HG03039 (cell line): ENCODE measurements at regions not wholly inside any gene's neighbourhood (a gene's known extent, or its start where the extent isn't known, plus 50 kb on each side); places are given as distances from the start of the nearest gene placed in this dataset.

Source experiments
- ATAC-seq: cut with Tn5 transposase; IDR thresholded peaks from one replicate; pipeline ENCODE4 v1.9.1; 2021; ENCODE audit warnings: mild to moderate bottlenecking, moderate library complexity; ENCODE audit not compliant: unreplicated experiment

- ATAC-seq, result no peak
Measured at GRCh38 chr2:12271589-12271984, 445.1 kb upstream of the TRIB2 start.

- no peak for ATAC-seq
Measured at GRCh38 chr2:12273111-12273510, 443.6 kb upstream of the TRIB2 start.

DNA sequence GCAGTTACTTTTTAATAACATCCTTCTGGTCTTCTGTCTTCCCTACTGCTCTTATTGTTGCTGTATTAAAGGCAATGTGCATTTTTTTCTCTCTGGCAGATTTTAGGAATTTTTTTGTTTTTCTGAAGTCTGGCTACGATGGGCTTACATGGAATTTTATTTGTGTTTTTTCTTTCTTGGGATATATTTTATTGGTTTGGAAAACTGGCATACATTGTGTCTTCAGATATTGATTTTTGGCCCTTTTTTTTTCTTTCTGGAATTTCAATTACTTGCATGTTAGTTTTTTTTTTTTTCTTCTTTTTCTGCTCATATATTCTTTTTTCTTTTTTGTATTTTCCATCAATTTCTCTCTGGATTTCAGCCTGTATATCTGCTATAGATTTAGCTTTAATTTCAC is 442.1 kb upstream of the TRIB2 start:
- ATAC-seq, result no peak

GRCh38 chr2:12277241-12278034 is 439.3 kb upstream of the TRIB2 start:
- ATAC-seq, result no peak

DNA sequence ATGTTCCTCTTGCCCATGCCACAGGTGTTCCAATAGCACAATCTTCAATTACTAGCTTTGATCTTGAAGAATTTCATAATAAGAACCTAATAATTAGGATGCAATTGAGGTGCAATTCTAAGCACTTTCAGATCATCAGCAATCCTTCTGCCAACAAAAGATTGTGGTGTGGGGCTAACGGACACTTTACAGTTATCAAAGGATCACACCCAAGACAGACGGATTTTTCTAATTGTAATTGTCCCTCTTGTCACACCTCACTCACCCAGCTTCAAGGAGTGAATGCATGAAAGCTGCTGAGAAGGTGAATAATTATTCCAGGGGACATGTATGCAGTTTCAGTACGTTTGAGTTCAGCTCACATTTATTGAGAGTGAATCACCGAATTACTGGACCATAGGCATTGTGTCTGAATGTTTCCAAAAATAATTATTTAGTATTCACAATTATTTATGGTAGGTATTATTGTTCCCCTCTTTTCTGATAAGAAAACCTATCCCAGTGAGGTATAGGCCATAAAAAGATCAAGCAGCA is 438.5 kb upstream of the TRIB2 start:
- ATAC-seq, result no peak

DNA sequence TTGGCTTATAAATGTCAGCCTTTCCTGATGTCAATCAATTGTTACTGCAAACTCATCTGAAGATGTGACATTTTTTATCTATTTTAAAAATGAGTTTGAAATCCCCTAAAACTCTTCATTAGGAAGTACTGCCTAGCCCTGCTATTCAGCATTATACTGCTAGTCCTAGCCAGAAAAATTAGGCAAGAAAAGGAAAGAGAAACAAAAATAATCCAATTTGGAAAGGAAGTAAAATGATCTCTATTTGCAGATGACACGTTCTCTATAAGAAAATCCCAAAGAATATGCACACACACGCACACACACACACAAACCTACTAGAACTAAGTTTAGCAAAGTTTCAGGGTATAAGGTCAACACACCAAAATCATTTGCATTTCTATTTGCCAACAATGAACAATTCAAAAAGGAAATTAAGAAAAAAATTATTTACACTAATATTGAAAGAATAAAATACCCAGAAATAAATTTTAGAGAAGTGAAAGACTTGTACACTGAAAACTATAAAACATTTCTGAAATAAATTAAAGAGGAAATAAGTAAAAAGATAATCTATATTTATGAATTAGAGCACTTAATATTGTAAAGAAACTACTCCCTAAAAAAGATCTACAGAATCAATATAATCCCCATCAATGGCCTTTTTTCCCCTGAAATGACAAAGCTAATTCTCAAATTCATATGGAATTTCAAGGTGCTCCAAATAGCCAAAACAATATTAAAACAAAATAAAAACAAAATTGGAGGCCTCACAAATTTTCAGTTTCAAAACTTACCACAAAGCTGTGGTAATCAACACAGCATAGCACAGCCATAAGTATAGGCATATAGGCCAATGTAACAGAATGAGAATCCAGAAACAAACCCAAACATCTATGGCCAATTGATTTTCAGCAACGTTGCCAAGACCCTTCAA is 433.7 kb upstream of the TRIB2 start:
- ATAC-seq, result peak; percentile 86

- no peak for ATAC-seq
Measured at GRCh38 chr2:12284037-12284436, 432.7 kb upstream of the TRIB2 start.

DNA sequence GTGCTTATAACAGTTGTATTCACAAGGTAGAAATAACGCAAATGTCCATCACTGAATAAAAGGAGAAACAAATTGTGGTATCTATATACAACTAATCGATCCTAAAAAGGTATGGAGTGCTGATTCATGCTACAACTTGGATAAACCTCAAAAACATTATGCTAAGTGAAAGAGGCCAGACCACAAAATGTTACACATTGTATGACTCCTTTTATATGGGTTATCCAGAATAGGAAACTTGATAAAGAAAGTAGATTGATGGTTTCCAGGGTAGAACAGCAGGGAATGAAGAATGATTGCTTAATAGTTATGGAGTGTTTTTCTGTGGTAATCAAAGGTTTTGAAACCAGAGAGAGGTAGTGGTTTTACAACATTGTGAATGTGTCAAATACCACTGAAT is 432.2 kb upstream of the TRIB2 start:
- no peak for ATAC-seq

DNA sequence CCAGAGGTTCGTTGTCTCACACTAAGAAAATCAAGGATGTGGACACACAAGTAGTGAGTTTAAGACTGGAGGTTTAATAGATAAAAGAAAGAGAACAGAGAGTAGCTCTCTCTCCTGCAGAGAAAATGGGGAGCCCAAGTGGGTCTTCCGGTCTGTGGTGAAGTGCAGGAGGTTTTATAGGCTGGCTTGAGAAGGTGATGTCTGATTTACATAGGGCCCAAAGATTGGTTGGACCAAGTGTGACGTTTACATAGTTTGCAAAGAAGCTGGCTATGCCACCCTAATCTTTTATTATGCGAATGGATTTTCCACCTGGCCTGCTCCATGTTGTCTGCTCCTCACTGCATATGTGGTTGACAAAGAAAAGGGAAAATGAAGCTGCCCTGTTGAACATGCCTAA is 430.4 kb upstream of the TRIB2 start:
- ATAC-seq, result no peak

DNA sequence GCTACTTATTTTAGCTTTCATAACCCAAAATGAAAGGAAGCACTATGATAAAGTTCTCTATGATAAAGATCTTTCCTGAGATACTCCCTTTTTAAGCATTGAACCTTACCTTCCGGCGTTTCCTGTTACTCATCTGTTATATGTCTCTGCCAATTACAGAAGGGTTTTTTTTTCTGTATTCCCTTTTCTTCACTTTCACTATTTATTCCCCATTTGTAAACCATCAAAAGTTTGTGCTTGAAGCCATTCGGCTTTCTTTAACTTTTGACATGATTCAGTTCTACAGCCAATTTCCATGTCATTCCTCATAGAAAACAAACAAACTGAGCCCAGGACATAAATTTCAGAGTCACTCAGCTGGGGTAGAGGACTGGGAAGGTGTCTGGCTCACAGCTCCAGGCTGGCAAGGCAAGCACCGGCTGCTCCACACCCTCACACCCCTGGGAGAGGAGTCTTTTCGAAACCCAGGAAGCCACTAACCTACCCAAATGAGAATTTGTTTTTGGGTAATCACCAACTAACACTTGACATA is 429.4 kb upstream of the TRIB2 start:
- ATAC-seq, result no peak

DNA sequence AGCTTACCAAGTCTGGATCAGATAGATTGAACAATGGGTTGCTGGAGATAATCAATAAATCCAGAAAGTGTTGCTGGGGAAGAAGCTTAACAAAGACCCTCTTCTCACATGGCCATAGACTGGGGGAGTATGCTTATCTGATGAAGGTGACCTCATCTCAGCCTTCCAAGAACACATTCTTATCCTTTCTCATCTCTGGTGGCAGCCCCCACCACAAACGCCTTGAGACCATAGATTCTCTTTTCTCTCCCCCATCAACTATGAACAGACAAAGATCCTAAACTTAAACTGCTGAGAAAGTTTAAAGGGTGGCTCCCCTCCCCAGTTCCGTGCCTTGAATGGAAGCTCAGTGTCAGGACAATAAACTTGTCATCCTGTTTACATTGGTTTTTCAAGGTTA is 428.7 kb upstream of the TRIB2 start:
- ATAC-seq, result no peak

DNA sequence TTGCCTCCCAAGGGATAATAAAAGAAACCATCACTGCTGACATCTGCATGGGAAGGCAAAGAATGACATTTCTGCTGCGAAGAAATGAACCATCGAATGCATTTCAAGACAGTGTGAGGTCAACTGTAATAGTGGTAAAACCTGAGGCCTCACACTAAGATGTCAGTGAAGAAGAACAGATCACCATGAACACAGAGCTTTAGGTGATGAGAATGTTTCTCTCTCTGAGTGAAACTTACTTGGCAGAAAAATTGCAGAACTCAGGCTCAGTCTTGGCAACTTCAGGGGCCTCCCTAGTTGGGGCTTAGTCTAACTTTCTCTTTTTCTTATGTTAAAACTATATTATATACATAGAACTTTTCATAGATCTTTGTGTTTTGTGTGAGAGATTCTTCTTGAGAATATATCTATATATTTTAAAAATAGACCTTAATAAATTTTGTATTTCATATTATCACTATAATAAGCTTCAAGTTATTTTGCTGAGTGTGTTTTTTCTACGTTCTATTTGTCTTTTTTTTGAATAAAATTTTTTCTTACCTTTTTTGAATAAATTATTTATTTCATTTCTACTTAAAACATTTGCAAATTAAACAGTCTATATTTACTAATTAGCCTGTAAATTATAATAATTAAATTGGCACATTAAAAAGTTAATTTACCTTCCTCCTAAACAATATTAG is 427.5 kb upstream of the TRIB2 start:
- ATAC-seq, result no peak

DNA sequence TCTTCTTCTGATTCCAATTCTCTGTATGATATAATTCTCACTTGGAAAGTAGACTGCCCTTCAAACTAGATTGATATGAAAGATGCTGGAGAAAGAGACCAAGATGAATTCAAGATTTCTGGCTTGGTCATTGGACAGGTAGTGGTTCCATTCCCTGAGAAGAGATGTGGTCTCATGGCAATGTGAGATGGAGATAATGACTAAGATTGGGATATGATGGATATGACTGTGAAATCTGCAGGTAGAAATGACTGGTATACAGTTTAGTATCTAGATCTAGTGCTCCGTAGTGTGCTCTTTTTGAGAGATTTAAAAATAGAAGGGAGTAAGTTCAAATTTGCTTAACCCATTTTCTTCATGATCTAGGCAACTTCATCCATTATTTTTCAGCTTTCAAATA is 425.4 kb upstream of the TRIB2 start:
- no peak for ATAC-seq

DNA sequence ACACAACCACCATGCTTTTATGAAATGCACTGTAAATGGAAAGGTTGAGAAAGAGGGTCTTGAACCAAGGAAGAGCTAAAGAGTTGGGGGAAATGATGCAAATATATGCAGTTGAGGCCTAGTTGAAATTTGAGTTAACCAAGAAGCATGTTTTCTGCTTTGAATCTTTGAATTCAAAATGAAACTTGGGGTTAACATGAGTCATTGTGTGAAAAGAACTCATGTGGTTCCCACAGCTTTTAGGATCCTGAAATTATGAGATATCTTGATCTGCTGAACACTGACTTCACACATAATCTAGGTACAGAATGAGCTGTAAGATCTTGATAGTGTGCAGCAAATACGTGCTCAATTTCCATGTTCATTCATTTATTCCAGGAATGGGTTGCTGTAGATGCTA is 422.9 kb upstream of the TRIB2 start:
- peak; percentile 97 for ATAC-seq

- no peak for ATAC-seq
Measured at GRCh38 chr2:12295856-12296519, 420.7 kb upstream of the TRIB2 start.

- ATAC-seq, result no peak
Measured at GRCh38 chr2:12296915-12297314, 419.8 kb upstream of the TRIB2 start.

- ATAC-seq, result no peak
Measured at GRCh38 chr2:12298352-12298751, 418.4 kb upstream of the TRIB2 start.

GRCh38 chr2:12299431-12299830 is 417.3 kb upstream of the TRIB2 start:
- no peak for ATAC-seq

DNA sequence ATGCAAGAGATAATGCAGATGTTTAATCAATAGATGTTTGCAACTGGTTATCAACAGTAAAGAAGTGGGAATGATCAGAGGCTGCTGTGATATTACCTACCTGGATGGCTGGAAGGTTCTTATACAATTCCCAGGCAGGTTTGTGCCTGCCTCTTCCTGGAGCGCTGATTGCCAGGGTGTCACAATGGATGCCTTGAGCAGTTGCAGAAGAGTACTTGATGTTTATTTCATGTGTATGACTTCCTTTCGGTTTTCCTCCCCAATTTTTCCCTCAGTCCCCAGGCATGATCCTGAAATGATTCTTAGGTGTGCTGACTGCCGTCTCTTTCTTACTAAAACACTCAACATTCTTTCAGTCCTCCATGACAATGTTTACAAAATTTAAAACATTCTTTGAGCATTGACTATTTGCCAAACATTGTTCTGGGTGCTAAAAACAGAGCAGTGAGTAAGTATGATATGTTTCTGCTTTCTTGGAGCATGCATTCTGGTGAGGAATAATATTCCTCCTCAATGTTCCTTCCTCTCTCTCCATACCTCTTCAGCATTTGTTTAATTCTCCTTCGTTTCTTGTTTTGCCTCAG is 416.6 kb upstream of the TRIB2 start:
- ATAC-seq, result no peak

DNA sequence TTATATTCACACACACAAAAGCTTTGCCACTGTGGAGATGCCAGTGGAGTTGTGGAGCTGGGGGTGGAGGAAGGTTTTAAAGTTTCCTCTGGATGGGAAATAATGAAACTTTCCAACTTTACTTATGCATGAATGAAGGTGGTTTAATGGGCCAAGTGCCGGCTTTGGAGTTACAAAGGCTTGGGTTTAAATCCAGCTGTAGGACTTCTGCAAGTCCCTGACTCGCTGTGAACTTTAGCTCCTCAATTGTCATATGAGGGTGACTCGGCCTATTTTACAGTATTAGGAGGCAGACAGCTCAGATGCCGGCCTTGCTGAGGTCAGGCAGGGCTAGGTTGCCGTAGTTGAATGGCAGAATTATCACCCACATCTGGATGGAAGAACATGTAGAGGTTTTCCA is 415.8 kb upstream of the TRIB2 start:
- ATAC-seq, result no peak
